SJCRH30 (cell line): ENCODE measurements at regions not wholly inside any gene's neighbourhood (a gene's known extent, or its start where the extent isn't known, plus 50 kb on each side); places are given as distances from the start of the nearest gene placed in this dataset.

Source experiments
- DNase-seq, 2 experiments: peaks; one replicate each; pipeline ENCODE4 v3.0.0-alpha.2; 2015 to 2020
- H3K27ac ChIP-seq: fragments of 250-450 bp; sonication (Bioruptor Pico); 2 replicates; pipeline ENCODE4 v1.5.1; 2020; ENCODE audit warnings: mild to moderate bottlenecking, moderate library complexity
- H3K27me3 ChIP-seq: fragments of 250-450 bp; sonication (Bioruptor Pico); 2 replicates; pipeline ENCODE4 v1.5.1; 2020; ENCODE audit warnings: mild to moderate bottlenecking, moderate library complexity
- H3K36me3 ChIP-seq: fragments of 250-450 bp; sonication (Bioruptor Pico); 2 replicates; pipeline ENCODE4 v1.5.1; 2020; ENCODE audit warnings: mild to moderate bottlenecking, moderate library complexity
- H3K4me1 ChIP-seq: fragments of 250-450 bp; sonication (Bioruptor Pico); 2 replicates; pipeline ENCODE4 v1.5.1; 2020; ENCODE audit warnings: mild to moderate bottlenecking, moderate library complexity
- H3K4me3 ChIP-seq: fragments of 250-450 bp; sonication (Bioruptor Pico); 2 replicates; pipeline ENCODE4 v1.5.1; 2020; ENCODE audit warnings: mild to moderate bottlenecking, moderate library complexity
- H3K9me3 ChIP-seq: fragments of 250-450 bp; sonication (Bioruptor Pico); replicated peaks from 2 replicates; pipeline ENCODE4 v1.5.1; 2020; ENCODE audit warnings: mild to moderate bottlenecking, moderate library complexity

DNA sequence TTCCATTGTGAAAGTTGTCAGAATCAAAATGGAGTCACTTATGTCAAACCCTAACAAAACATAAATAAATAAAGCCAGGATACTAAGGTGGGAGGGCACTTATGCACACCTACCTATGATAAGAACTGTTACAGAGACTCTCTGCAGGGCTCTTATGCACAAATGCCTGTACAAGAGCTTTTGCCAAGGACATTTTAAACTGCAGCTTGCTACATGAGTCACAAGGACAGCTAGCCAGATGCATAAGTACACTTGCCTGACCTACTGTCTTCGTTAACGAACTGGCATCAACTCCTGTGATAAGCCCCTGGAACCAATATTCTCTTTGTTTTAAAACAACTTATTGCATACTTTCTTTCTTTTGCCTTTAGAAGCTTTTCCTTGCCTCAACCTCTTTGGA lies 152.9 kb upstream of the SPEF2 start:
- no peaks in the 10 kb centered on the region for H3K4me1 ChIP-seq
- H3K4me3 ChIP-seq: no peak overlapping the region
- H3K9me3 ChIP-seq: no peaks in the 10 kb centered on the region
- no peak overlapping the region for H3K27ac ChIP-seq
- H3K36me3 ChIP-seq: no peaks in the 10 kb centered on the region
- no peak for DNase-seq
- H3K27me3 ChIP-seq: no peaks in the 10 kb centered on the region

- no peak overlapping the region for H3K27ac ChIP-seq
Measured at GRCh38 chr5:35461530-35461929, 156.1 kb upstream of the SPEF2 start.

GRCh38 chr5:35458824-35459207 lies 158.8 kb upstream of the SPEF2 start:
- no peaks in the 10 kb centered on the region for H3K27me3 ChIP-seq
- H3K4me1 ChIP-seq: no peaks in the 10 kb centered on the region
- DNase-seq: no peak
- no peak overlapping the region for H3K27ac ChIP-seq
- no peak overlapping the region for H3K4me3 ChIP-seq
- no peaks in the 10 kb centered on the region for H3K9me3 ChIP-seq
- no peaks in the 10 kb centered on the region for H3K36me3 ChIP-seq

More at GRCh38 chr5:35461530-35461929, 156.1 kb upstream of the SPEF2 start:
- H3K4me1 ChIP-seq: no peaks in the 10 kb centered on the region
- no peaks in the 10 kb centered on the region for H3K9me3 ChIP-seq
- H3K4me3 ChIP-seq: no peak overlapping the region
- no peaks in the 10 kb centered on the region for H3K27me3 ChIP-seq
- H3K36me3 ChIP-seq: no peaks in the 10 kb centered on the region
- DNase-seq: no peak

DNA sequence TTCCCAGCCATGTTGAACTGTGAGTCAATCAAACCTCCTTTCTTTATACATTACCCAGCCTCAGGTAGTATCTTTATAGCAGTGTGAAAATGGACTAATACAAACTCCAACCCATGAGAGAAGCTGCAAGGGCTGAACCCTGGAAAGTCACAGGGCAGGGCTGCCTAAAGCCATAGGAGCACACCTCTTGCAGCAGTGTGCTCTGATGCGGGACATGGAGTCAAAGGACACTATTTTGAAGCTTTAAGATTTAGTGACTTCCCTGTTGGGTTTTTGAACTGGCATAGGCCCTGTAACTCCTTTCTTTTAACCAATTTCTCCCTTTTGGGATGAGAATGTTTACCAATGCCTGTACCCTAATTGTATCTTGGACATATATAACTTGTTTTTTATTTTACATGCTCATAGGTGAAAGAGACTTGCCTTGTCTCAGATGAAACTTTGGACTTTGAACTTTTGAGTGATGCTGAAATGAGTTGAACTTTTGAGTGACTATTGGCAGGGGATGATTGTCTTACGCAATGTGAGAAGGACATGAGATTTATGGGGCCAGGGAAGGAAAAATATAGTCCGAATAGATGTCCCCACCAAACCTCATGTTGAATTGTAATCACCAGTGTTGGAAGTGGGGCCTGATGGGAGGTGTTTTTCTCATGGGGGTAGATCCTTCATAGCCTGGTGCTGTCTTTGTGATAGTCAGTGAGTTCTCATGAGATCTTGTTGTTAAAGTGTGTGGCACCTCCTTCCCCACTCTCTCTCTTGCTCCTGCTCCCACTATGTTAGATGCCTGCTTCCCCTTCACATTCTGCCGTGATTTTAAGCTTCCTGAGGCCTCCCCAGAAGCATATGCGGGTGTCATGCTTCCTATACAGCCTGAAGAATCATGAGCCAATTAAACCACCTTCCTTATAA lies 159.5 kb upstream of the SPEF2 start:
- H3K36me3 ChIP-seq: no peaks in the 10 kb centered on the region
- no peak for DNase-seq
- no peaks in the 10 kb centered on the region for H3K9me3 ChIP-seq
- H3K27ac ChIP-seq: no peak overlapping the region
- no peaks in the 10 kb centered on the region for H3K27me3 ChIP-seq
- H3K4me1 ChIP-seq: no peaks in the 10 kb centered on the region
- H3K4me3 ChIP-seq: no peak overlapping the region

DNA sequence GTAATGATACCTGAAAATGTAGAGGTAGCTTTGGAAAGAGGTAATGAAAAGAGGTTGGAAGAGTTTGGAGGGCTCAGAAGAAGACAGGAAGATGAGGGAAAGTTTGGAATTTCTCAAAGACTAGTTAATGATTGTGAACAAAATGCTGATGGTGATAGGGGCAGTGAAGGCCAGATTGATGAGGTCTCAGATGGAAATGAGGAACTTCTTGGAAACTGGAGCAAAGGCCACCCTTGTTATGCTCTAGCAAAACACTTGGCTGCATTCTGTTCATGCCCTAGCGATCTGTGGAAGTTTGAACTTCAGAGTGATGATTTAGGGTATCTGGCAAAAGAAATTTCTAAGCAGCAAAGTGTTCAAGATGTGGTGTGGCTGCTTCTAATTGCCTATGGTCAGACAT lies 161.2 kb upstream of the SPEF2 start:
- no peak for DNase-seq
- no peaks in the 10 kb centered on the region for H3K4me1 ChIP-seq

GRCh38 chr5:35454011-35454525 lies 163.6 kb upstream of the SPEF2 start:
- no peak overlapping the region for H3K27ac ChIP-seq
- no peak for DNase-seq
- no peaks in the 10 kb centered on the region for H3K4me1 ChIP-seq
- H3K4me3 ChIP-seq: no peak overlapping the region
- H3K27me3 ChIP-seq: no peaks in the 10 kb centered on the region
- no peaks in the 10 kb centered on the region for H3K36me3 ChIP-seq
- H3K9me3 ChIP-seq: no peaks in the 10 kb centered on the region

More for the DNA sequence above, 161.2 kb upstream of the SPEF2 start:
- Histone ChIP-seq H3K27ac (no peak overlapping the region), H3K4me3 (no peak overlapping the region), H3K9me3 (no peaks in the 10 kb centered on the region), H3K27me3 (no peaks in the 10 kb centered on the region), H3K36me3 (no peaks in the 10 kb centered on the region)

- no peak overlapping the region for H3K27ac ChIP-seq
- peak in 1 of 2 experiments; percentile 9 for DNase-seq
- H3K9me3 ChIP-seq: no peaks in the 10 kb centered on the region
- H3K27me3 ChIP-seq: no peaks in the 10 kb centered on the region
- H3K4me1 ChIP-seq: no peaks in the 10 kb centered on the region
- H3K36me3 ChIP-seq: no peaks in the 10 kb centered on the region
- H3K4me3 ChIP-seq: no peak overlapping the region
Measured at GRCh38 chr5:35443803-35444595, 173.7 kb upstream of the SPEF2 start.

DNA sequence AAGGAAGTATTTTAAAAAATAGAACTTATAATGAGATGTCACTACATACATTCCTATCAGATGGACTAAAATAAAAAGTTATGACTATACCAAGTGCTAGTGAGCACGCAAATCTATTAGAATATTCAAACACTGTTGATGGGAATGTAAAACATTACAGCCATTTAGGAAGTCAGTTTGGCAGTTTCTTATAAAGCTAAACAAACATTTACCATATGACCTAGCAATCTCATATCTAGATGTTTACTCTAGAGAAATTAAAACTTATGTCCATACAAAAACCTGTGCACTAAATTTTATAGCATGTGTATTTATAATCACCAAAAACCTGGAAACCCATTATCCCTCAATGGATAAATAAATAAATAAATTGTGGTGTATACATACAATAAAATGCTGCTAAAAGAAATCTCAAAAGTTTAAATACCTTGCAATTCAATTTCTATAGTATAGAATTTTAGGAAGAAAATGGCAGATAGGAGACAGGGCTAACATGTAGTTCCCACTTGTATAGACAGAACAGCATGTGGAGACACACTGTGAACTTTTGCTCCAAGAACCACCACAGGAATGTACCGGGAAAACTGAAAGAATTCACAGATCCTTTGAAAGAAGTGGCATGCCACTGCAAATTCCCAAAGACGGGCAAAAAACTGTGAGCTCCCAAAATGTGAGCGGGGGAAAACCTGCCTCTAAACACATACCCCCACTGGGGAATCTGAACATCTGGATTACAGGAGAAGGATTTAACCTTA lies 174.6 kb upstream of the SPEF2 start:
- no peaks in the 10 kb centered on the region for H3K9me3 ChIP-seq

GRCh38 chr5:35440409-35440808 lies 177.3 kb upstream of the SPEF2 start:
- Histone ChIP-seq H3K4me1 (no peaks in the 10 kb centered on the region), H3K27me3 (no peaks in the 10 kb centered on the region), H3K27ac (no peak overlapping the region)

More for the DNA sequence above, 174.6 kb upstream of the SPEF2 start:
- H3K4me1 ChIP-seq: no peaks in the 10 kb centered on the region
- no peak overlapping the region for H3K27ac ChIP-seq
- no peaks in the 10 kb centered on the region for H3K27me3 ChIP-seq
- DNase-seq: no peak
- H3K4me3 ChIP-seq: no peak overlapping the region
- no peaks in the 10 kb centered on the region for H3K36me3 ChIP-seq

GRCh38 chr5:35438786-35439185 lies 178.9 kb upstream of the SPEF2 start:
- no peaks in the 10 kb centered on the region for H3K4me1 ChIP-seq

More at GRCh38 chr5:35440409-35440808, 177.3 kb upstream of the SPEF2 start:
- no peak for DNase-seq
- Histone ChIP-seq H3K36me3 (no peaks in the 10 kb centered on the region), H3K4me3 (no peak overlapping the region), H3K9me3 (no peaks in the 10 kb centered on the region)

GRCh38 chr5:35438288-35438687 lies 179.4 kb upstream of the SPEF2 start:
- no peak for DNase-seq
- no peak overlapping the region for H3K4me3 ChIP-seq
- H3K4me1 ChIP-seq: no peaks in the 10 kb centered on the region
- no peaks in the 10 kb centered on the region for H3K27me3 ChIP-seq
- H3K9me3 ChIP-seq: no peaks in the 10 kb centered on the region
- no peak overlapping the region for H3K27ac ChIP-seq
- H3K36me3 ChIP-seq: no peaks in the 10 kb centered on the region

More at GRCh38 chr5:35438786-35439185, 178.9 kb upstream of the SPEF2 start:
- H3K27me3 ChIP-seq: no peaks in the 10 kb centered on the region
- H3K27ac ChIP-seq: no peak overlapping the region
- H3K36me3 ChIP-seq: no peaks in the 10 kb centered on the region
- no peak overlapping the region for H3K4me3 ChIP-seq
- no peaks in the 10 kb centered on the region for H3K9me3 ChIP-seq
- no peak for DNase-seq

DNA sequence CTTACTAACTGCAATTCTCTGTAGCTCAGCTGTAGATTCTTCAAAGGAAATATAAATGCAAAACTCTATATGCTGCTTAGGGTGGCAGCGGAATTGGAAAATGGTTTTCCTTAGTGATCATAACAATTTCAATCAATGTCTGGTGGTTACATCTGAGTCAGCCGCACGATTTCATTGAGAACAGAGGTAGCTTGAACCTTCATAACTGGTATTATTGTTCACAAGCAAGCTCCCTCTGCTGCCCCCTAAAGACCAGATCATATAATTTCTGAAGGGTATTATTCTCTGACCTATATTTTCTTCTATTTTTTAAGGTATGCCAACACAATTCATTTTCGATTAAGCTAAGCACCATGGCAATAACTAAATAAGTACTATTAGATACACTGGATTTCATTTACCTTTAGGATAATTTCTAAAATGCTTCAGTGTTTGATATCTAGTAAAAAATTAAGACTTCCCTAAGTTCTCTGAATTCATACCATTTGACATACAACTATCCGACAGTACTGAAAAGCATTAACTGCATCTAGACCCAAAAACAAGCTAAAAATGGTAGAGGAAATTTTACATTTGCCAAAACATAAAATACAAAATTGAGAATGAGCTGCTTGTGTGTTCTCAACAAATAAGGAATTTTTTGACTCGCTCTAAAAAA lies 181.1 kb upstream of the SPEF2 start:
- Histone ChIP-seq H3K27me3 (no peaks in the 10 kb centered on the region), H3K36me3 (no peaks in the 10 kb centered on the region), H3K4me3 (no peak overlapping the region), H3K27ac (no peak overlapping the region), H3K4me1 (no peaks in the 10 kb centered on the region), H3K9me3 (no peaks in the 10 kb centered on the region)
- peak; percentile 17 to 74 for DNase-seq

DNA sequence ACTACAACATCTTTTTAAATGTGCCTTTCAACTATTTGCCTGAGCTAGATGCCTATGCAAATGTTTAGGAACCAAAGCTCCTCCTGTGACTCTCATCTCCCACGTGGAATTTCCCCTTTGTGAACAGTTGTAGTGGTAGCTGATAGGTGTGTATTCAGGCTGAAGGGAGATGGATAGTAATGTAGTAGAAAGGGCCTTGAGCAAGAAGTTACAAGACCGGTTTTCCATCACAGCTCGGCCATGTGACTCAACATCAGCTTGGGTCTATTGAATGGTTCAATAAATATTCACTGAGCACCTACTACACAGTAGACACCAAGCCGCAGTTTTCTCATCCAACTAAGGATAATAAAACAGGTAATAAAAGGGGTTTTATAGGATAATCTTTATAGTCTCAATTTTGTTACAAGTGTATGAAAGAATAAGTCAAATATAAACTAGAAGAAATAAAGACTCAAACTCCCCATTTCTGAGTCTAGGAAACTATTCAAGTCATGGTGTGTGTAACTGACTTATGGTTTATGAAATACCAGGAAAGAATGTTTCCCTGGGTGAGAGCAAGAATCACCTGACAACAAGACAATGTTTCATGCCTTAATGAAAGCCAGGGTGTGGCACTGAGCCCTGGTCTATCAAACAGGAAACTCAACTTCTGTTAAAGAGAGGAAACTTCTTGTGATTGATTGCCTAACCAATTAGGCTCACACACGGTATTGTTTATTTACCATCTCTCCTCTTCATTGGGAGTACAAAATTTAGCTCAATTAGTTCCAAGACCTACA lies 187.1 kb upstream of the SPEF2 start:
- no peaks in the 10 kb centered on the region for H3K4me1 ChIP-seq
- no peak overlapping the region for H3K4me3 ChIP-seq
- no peak for DNase-seq
- no peaks in the 10 kb centered on the region; the same call in 1 of the 2 replicates for H3K27me3 ChIP-seq
- no peaks in the 10 kb centered on the region for H3K36me3 ChIP-seq
- no peak overlapping the region for H3K27ac ChIP-seq
- H3K9me3 ChIP-seq: no peaks in the 10 kb centered on the region
